ENCODE measurements at regions not wholly inside any gene's neighbourhood (a gene's known extent, or its start where the extent isn't known, plus 50 kb on each side); places are given as distances from the start of the nearest gene placed in this dataset.

- no peak for DNase-seq
- no peak for ATAC-seq
- intact Hi-C loops (cut with DNase I, micrococcal nuclease) = no loop called here
These were observed 56.0 kb upstream of the FLT1 start for GRCh38 chr13:28550721-28551497.

DNA sequence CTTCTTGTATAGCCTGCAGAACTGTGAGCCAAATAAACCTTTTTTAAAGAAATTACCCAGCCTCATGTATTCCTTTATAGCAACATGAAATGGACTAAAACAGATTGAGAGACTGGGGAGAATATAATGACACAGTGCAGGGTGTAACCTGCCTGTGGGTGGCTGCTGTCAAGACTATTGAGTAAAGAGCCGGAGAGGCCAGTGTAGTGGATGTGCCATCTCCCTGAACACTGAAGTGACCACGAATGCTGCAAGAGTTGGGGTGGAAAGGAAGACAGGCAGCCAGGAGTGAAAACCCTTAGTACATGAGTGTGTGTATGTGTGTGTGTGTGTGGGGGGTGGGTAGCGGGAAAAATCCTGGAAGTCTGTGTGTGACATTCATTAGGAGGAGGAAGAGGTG lies 55.2 kb upstream of the FLT1 start:
- DNase-seq = no peak
- intact Hi-C loops (cut with DNase I, micrococcal nuclease) = no loop called here
- ATAC-seq = no peak

DNA sequence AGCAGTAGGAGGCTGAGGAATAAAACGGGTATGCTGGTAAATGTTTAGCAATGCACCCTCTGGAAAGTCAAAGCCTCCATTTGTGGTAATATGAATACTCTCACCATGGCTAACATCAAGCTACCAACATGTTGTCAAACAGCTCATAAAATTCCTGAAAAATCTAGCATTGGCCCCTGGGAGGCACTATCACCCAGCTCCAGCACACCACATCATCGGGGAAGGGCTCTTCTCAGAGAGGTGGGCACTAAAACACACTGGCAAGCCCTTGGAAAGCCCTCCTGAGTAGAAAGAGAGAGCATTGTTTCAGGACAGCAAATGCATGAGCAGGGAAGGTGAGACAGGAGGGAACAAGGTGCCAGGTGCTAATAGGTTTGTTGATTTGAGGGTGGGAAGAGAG lies 53.9 kb upstream of the FLT1 start:
- no peak for ATAC-seq
- no peak for DNase-seq
- intact Hi-C loops (cut with DNase I, micrococcal nuclease) = no loop called here

- DNase-seq = no peak
- ATAC-seq = peak; percentile 38
- intact Hi-C loops (cut with DNase I, micrococcal nuclease) = no loop called here
These were observed 53.5 kb upstream of the FLT1 start for GRCh38 chr13:28548468-28548867.

DNA sequence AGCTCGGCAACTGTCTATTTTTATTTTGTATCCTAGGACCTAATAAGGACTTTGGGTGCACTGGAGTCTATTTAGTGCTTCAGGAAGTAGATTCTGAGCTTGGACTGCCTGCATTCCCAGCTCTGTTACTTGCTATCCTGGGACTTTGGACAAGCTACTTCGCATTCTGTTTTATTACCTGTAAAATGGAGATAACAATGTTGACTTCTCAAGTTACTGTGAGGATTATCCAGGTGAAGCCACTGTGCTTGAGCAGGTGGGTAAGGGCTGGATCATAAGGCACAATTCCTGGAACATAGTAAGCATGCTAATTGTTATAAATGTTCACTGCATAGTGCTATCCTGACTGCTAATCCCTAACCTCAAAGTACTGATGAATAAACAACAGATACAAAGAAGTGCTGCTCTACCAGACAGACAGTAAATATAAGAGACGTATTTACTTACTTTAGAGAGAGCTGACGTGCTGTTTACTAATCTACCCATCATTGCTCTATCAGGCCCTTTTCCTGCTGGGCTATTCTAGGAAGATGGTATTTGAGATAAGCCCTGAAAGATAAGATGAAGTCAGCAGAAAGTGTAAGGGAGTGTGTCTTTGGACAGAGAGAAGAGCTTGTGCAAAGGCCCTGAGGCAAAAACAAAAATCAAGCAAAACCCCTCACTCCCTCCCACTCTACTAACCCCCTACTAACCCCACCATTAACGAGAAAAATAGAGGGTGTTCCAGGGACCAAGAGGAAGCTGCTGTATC lies 50.8 kb upstream of the FLT1 start:
- ATAC-seq (peak; percentile 94), DNase-seq (peak in 1 of 2 donors; percentile 59)
- intact Hi-C loops (cut with DNase I, micrococcal nuclease) = no loop called here

All from left colon (tissue), 2 donors.